Sigmoid colon (tissue), 4 donors: ENCODE measurements at regions not wholly inside any gene's neighbourhood (a gene's known extent, or its start where the extent isn't known, plus 50 kb on each side); places are given as distances from the start of the nearest gene placed in this dataset.

Experiments
- CTCF ChIP-seq, 4 experiments: fragments of 450-650 bp in 3 of 4; fragments of 200-600 bp in 1 of 4; IDR thresholded peaks; one replicate each; pipeline ENCODE4 v1.5.1; 2016 to 2019; ENCODE audit warnings: antibody characterized with exemption in 4 of 4, mild to moderate bottlenecking in 3 of 4, moderate library complexity in 2 of 4
- POLR2A ChIP-seq, 2 donors: fragments of 450-650 bp; IDR thresholded peaks; one replicate each; pipeline ENCODE4 v1.6.1; 2016; ENCODE audit warnings: antibody characterized with exemption in 2 of 2, mild to moderate bottlenecking in 2 of 2, moderate library complexity in 2 of 2
- POLR2AphosphoS5 ChIP-seq, 4 donors: sonication (generic); formaldehyde crosslinking; IDR thresholded peaks; one replicate each; pipeline ENCODE4 v1.6.1; 2017; ENCODE audit warnings: antibody characterized with exemption in 4 of 4

GRCh38 chr5:4212071-4212739, 616.6 kb downstream of the IRX1 start:
- TF ChIP-seq POLR2A (IDR thresholded peaks at IDR 0.05) (no peak), POLR2AphosphoS5 (IDR thresholded peaks at IDR 0.05) (no peak), CTCF (IDR thresholded peaks at IDR 0.05) (no peak)
